ENCODE measurements at regions not wholly inside any gene's neighbourhood (a gene's known extent, or its start where the extent isn't known, plus 50 kb on each side); places are given as distances from the start of the nearest gene placed in this dataset.

- no peaks in the 10 kb centered on the region for H3K9me3 ChIP-seq
- no peaks in the 10 kb centered on the region for H3K36me3 ChIP-seq
- no peak overlapping the region for H3K4me3 ChIP-seq
- no peak for FAIRE-seq
- no peak for TF ChIP-seq CTCF (IDR thresholded peaks at IDR 0.05)
- H3K4me1 ChIP-seq, result peaks cover 0 to 13% (median 10%) of the 10 kb centered on the region in 3 donors
- H3K27me3 ChIP-seq, result no peaks in the 10 kb centered on the region
- DNase-seq, result no peak
- no peak for ATAC-seq
- WGBS, 2 donors, result 67 to 75% methylated on average over 3 of the region's 3 CpGs
- H3K27ac ChIP-seq, result no peak overlapping the region
- intact Hi-C loops (cut with DNase I), result no loop called here
These were observed 83.5 kb upstream of the HAAO start for GRCh38 chr2:42875880-42876279.

- Histone ChIP-seq H3K36me3 (no peaks in the 10 kb centered on the region), H3K27me3 (no peaks in the 10 kb centered on the region), H3K4me1 (peaks cover 0 to 13% (median 8%) of the 10 kb centered on the region in 3 donors), H3K27ac (peak overlapping the region in 2 of 4 donors; percentile 11 to 29), H3K9me3 (no peaks in the 10 kb centered on the region), H3K4me3 (no peak overlapping the region)
- DNase-seq (no peak), FAIRE-seq (no peak), ATAC-seq (peak in 1 of 4 donors; percentile 22)
- intact Hi-C loops (cut with DNase I), result no loop called here
- no peak for TF ChIP-seq CTCF (IDR thresholded peaks at IDR 0.05)
- WGBS, 2 donors, result 78 to 82% methylated on average over 20 of the region's 20 CpGs
These were observed 82.8 kb upstream of the HAAO start for GRCh38 chr2:42874949-42875801.

GRCh38 chr2:42872721-42873120, 80.3 kb upstream of the HAAO start:
- ATAC-seq (peak in 1 of 4 donors; percentile 55), DNase-seq (no peak), FAIRE-seq (no peak)
- H3K36me3 ChIP-seq, result no peaks in the 10 kb centered on the region
- no peaks in the 10 kb centered on the region for H3K27me3 ChIP-seq
- peaks cover 0 to 9% (median 0%) of the 10 kb centered on the region in 3 donors for H3K4me1 ChIP-seq
- no peak overlapping the region for H3K4me3 ChIP-seq
- no peaks in the 10 kb centered on the region for H3K9me3 ChIP-seq
- TF ChIP-seq CTCF (IDR thresholded peaks at IDR 0.05), result no peak
- WGBS, 2 donors, result 84 to 87% methylated on average over 3 of the region's 3 CpGs
- H3K27ac ChIP-seq, result no peak overlapping the region
- intact Hi-C loops (cut with DNase I), result no loop called here

- no peaks in the 10 kb centered on the region for H3K36me3 ChIP-seq
- 83 to 87% methylated on average over 4 of the region's 4 CpGs for WGBS, 2 donors
These were observed 79.0 kb upstream of the HAAO start for GRCh38 chr2:42871372-42871771.

More at GRCh38 chr2:42871372-42871771, 79.0 kb upstream of the HAAO start:
- FAIRE-seq (no peak), DNase-seq (no peak), ATAC-seq (no peak)
- Histone ChIP-seq H3K4me1 (peaks cover 0 to 9% (median 0%) of the 10 kb centered on the region in 3 donors), H3K27ac (no peak overlapping the region), H3K9me3 (no peaks in the 10 kb centered on the region), H3K27me3 (no peaks in the 10 kb centered on the region), H3K4me3 (no peak overlapping the region)
- intact Hi-C loops (cut with DNase I), result no loop called here
- TF ChIP-seq CTCF (IDR thresholded peaks at IDR 0.05), result no peak

All from pancreas (tissue), 10 donors.